GM12864 (cell line): ENCODE measurements at regions not wholly inside any gene's neighbourhood (a gene's known extent, or its start where the extent isn't known, plus 50 kb on each side); places are given as distances from the start of the nearest gene placed in this dataset.

Experiments used
- DNase-seq: peaks from one replicate; pipeline ENCODE4 v3.0.0-alpha.2; 2011; ENCODE audit warnings: low read depth
- H3K4me3 ChIP-seq: 2 replicates; pipeline ENCODE4 v1.5.1; 2011; ENCODE audit warnings: mild to moderate bottlenecking, low read depth, low read length, control low read depth
- CTCF ChIP-seq: IDR thresholded peaks from 2 replicates; pipeline ENCODE4 v1.5.1; 2011; ENCODE audit warnings: low read depth, mild to moderate bottlenecking, moderate library complexity, low read length, control low read depth, inconsistent platforms; ENCODE audit errors: missing control alignments

DNA sequence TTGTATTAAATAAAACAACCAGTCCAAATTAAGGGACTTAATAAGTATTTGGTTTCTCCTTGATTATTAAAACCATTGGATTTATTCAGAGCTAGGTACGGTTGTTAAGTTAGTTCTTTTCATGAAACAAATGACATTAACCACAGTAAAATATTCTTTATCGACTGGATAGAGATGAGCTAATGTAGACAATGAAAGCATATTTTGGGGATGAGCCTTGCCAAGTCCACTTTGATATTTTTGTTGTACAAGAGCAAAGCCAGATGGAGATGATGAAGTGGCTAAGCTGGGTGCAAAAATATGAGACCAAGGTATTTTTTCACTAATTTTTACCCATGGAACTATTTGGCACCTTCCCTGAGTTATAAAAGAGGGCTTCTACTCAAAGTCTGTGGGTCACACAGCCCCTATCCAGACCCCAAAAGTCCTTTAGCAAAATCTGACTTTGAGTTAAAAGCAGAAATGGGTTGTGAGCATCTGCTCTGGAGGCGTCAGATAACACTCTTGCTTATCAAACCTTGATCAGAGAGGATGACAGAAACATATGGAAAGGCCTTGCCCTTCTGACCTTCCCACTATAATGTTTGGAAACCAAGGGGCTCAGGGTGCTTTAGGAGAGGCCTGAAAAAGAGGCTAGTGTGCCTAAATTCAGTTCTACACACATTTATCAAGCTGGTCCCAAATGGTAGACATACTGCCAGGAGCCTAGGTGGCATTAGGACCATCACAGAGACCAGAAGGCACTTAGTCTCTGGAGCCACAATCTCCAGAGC is 456.8 kb downstream of the MTX2 start:
- DNase-seq: no peak
- no peak overlapping the region for H3K4me3 ChIP-seq
- TF ChIP-seq CTCF: no peak

- no peak overlapping the region for H3K4me3 ChIP-seq
- DNase-seq: no peak
- TF ChIP-seq CTCF: no peak
Observed at GRCh38 chr2:176727696-176728095, 458.5 kb downstream of the MTX2 start.

DNA sequence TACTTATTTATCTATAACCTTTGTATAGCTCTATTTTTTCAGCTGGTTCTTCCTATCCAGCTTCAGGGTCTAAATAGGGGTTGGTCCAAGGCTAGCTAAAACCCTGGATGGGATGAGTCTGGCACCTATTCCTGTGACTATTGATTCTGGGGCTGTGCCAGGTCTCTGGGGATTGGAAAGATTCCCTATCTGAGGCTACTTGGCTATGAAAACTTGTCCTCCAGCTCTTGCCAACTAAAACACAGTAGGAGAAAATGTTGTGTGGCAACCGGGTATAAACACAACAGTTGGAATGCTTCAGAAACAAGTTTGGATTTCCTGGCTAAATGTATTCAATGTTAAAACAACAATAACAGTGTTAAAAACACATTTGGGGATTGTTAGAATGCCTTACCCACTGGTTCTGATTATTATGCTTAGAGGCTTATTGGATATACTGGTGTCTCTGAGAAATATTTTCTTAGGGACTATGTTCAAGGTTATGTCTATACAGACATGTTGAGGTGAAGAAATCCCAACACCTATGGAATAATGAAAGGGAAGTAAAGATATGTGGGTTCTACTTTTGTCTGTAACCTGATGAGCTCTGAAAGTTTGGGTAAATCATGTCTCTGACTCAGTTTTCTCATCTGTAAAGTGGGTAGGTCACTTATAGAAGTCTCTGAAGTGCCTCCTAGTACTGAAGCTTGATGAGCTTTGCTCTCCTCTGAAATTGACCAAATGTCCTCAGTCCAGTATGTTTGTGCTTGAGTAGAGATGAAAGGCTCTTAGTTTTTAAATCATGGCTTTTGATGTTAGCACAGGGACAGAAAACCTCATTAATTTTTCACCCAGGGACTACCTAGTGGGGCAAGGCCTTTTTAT is 460.7 kb downstream of the MTX2 start:
- no peak for TF ChIP-seq CTCF
- no peak overlapping the region for H3K4me3 ChIP-seq
- no peak for DNase-seq

DNA sequence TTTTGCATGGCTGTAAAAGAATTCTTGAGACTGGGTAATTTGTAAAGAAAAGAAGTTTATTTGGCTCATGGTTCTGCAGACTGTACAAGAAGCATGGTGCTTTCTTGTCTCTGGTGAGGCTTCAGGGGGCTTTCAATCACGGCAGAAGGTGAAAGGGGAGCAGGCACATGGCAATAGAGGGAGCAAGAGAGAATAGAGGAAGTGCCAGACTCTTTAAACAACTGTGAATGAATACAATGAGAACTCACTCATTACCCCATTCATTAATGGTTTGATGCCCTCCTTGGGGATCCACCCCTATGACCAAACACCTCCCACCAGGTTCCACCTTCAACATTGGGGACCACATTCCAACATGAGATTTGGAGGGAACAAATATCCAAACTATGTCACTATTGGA is 463.5 kb downstream of the MTX2 start:
- no peak for TF ChIP-seq CTCF
- DNase-seq: no peak
- no peak overlapping the region for H3K4me3 ChIP-seq

DNA sequence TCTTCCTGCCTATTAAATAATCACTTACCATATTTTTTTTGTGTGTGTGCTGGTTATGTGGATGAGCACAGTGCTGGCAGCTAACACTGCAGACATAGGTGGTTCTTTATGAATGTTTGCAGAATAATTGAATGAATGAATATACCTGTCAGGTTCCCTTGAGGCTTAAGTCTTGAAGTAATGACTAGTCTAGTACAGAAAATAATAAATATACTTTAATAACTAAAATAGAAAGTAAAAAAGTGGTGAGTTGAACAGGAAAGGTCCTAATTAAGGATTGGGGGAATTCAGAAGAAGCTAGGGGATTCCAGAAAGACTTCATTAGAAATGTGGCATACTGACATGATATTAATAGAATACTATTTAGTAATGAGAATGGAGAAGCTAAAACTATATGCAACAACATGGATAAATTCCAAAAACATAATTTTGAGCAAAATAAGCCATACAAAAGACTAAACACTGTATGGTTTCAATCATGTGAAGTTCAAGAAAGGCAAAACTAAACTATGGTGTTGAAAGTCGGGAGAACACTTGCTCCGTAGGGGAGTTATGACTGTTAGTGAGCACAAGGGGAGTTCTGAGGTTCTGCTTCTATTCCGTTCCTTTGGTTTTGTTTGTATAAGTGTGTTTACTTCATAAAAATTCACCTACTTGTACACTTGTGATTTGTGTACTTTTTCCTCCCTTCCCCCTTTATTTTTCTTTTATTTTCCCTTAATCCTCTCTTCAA is 464.6 kb downstream of the MTX2 start:
- TF ChIP-seq CTCF: no peak
- H3K4me3 ChIP-seq: no peak overlapping the region
- no peak for DNase-seq

DNA sequence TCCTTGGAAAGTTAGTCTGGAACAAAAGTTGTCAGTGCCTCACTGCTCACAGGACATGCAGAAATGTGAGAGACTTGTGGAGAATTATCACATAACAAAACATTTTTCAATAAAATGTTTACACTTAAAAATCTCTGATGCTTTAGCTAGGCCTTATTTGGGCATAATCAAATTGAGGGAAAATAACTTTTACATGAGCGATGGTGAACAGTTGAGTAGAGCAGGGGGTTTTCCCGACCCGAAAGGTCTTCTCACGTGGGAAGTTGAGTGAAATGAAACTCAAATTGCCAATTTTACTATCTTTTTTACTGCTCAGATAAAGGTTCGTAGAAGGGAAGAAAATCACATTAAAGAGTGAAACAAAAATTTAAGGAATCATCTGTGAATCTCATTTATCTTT is 465.6 kb downstream of the MTX2 start:
- TF ChIP-seq CTCF: no peak
- no peak overlapping the region for H3K4me3 ChIP-seq
- DNase-seq: no peak
